Colonic mucosa (tissue), 4 donors: ENCODE measurements at regions not wholly inside any gene's neighbourhood (a gene's known extent, or its start where the extent isn't known, plus 50 kb on each side); places are given as distances from the start of the nearest gene placed in this dataset.

Experiments used
- DNase-seq: peaks from one replicate; pipeline ENCODE4 v3.0.0-alpha.2; 2020
- H3K27ac ChIP-seq: fragments of 200-600 bp; one replicate; pipeline ENCODE4 v1.8.0; 2021
- H3K27me3 ChIP-seq: fragments of 200-600 bp; one replicate; pipeline ENCODE4 v1.8.0; 2021
- H3K36me3 ChIP-seq: fragments of 200-600 bp; one replicate; pipeline ENCODE4 v1.8.0; 2021
- H3K4me1 ChIP-seq: fragments of 200-600 bp; one replicate; pipeline ENCODE4 v1.8.0; 2021; ENCODE audit warnings: mild to moderate bottlenecking
- H3K4me3 ChIP-seq: fragments of 200-600 bp; one replicate; pipeline ENCODE4 v1.8.0; 2021
- H3K9ac ChIP-seq, 2 donors: one replicate each; pipeline ENCODE4 v1.7.0; 2013; ENCODE audit warnings: control low read depth in 2 of 2, low read depth in 2 of 2, low read length in 2 of 2
- H3K9me3 ChIP-seq: fragments of 200-600 bp; one replicate; pipeline ENCODE4 v1.8.0; 2021
- CTCF ChIP-seq: fragments of 200-600 bp; IDR thresholded peaks from one replicate; pipeline ENCODE4 v1.8.0; 2022; ENCODE audit warnings: antibody characterized with exemption, mild to moderate bottlenecking
- intact Hi-C: fragments of 100-400 bp; cut with DNase I; formaldehyde crosslinking; loops from one replicate; pipeline ENCODE4 v1.14.1; 2022
- donor health status: healthy.
- donor health status: DM: no; HTN: no; CAD: no.
- donor health status: DM: no; HTN: no; CAD: no.

GRCh38 chr13:107843281-107843680 lies 372.1 kb downstream of the LIG4 start:
- intact Hi-C loops, result no loop called here
- no peaks in the 10 kb centered on the region for H3K36me3 ChIP-seq
- no peak for DNase-seq
- no peaks in the 10 kb centered on the region for H3K4me1 ChIP-seq
- no peaks in the 10 kb centered on the region for H3K27me3 ChIP-seq
- no peaks in the 10 kb centered on the region for H3K9me3 ChIP-seq
- no peak overlapping the region for H3K27ac ChIP-seq
- no peak overlapping the region for H3K4me3 ChIP-seq
- no peak overlapping the region for H3K9ac ChIP-seq
- no peak for TF ChIP-seq CTCF

GRCh38 chr13:107842562-107843180 lies 372.7 kb downstream of the LIG4 start:
- Histone ChIP-seq H3K27ac (no peak overlapping the region), H3K36me3 (no peaks in the 10 kb centered on the region), H3K9me3 (no peaks in the 10 kb centered on the region), H3K9ac (no peak overlapping the region), H3K4me3 (no peak overlapping the region), H3K27me3 (no peaks in the 10 kb centered on the region), H3K4me1 (no peaks in the 10 kb centered on the region)
- TF ChIP-seq CTCF, result no peak
- intact Hi-C loops, result no loop called here
- no peak for DNase-seq

- no peak overlapping the region for H3K27ac ChIP-seq
- H3K9ac ChIP-seq, result no peak overlapping the region
- no peak for TF ChIP-seq CTCF
Measured at GRCh38 chr13:107838588-107839161, 376.7 kb downstream of the LIG4 start.

GRCh38 chr13:107836685-107837084 lies 378.7 kb downstream of the LIG4 start:
- intact Hi-C loops, result no loop called here
- no peak overlapping the region for H3K9ac ChIP-seq
- DNase-seq, result no peak
- no peak overlapping the region for H3K27ac ChIP-seq
- no peaks in the 10 kb centered on the region for H3K9me3 ChIP-seq
- no peaks in the 10 kb centered on the region for H3K27me3 ChIP-seq
- H3K4me3 ChIP-seq, result no peak overlapping the region
- no peaks in the 10 kb centered on the region for H3K36me3 ChIP-seq
- TF ChIP-seq CTCF, result no peak
- H3K4me1 ChIP-seq, result no peaks in the 10 kb centered on the region

More at GRCh38 chr13:107838588-107839161, 376.7 kb downstream of the LIG4 start:
- Histone ChIP-seq H3K9me3 (no peaks in the 10 kb centered on the region), H3K36me3 (no peaks in the 10 kb centered on the region), H3K27me3 (no peaks in the 10 kb centered on the region), H3K4me1 (no peaks in the 10 kb centered on the region), H3K4me3 (no peak overlapping the region)
- no peak for DNase-seq
- intact Hi-C loops, result no loop called here

- H3K9me3 ChIP-seq, result no peaks in the 10 kb centered on the region
- no peak overlapping the region for H3K4me3 ChIP-seq
- no peak overlapping the region for H3K9ac ChIP-seq
- no peaks in the 10 kb centered on the region for H3K27me3 ChIP-seq
- DNase-seq, result no peak
- H3K4me1 ChIP-seq, result no peaks in the 10 kb centered on the region
- intact Hi-C loops, result no loop called here
- H3K36me3 ChIP-seq, result no peaks in the 10 kb centered on the region
- no peak for TF ChIP-seq CTCF
- no peak overlapping the region for H3K27ac ChIP-seq
Measured at GRCh38 chr13:107835339-107836018, 379.9 kb downstream of the LIG4 start.
